ENCODE measurements at regions not wholly inside any gene's neighbourhood (a gene's known extent, or its start where the extent isn't known, plus 50 kb on each side); places are given as distances from the start of the nearest gene placed in this dataset.

DNA sequence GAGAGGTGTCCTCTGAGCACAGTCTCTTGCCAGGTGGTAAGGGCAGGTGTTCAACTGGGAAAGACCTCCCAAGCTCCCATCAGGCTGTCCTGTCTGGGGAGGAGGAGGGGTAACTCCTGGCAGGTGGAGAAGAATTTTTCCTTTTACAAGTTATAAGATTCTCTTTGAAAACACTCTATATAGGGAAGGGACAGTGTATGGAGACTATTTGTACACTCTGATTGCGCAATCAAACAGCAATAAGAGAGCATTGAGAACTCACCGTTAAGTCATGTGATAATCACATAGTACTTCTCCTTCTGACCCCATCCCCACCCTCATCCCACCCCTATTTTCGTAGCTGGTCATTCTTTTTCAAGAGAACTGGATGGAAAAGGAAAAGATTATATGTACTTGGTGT is 179.3 kb upstream of the ZNF644 start:
- Histone ChIP-seq H3K56ac (replicated peaks; ENCODE audit: insufficient read length, low read depth, low read length) (no peak overlapping the region), H3K27ac (ENCODE audit: low read depth, low read length) (no peak overlapping the region), H2AFZ (ENCODE audit: low read length) (0 out of 2 replicates have a peak overlapping the region, but pooled peaks have one; percentile 13), H2BK20ac (ENCODE audit: low read length) (no peak overlapping the region), H4K5ac (ENCODE audit: insufficient read length, low read depth, low read length) (no peak overlapping the region), H3K23ac (ENCODE audit: insufficient read length) (no peak overlapping the region), H2BK12ac (ENCODE audit: low read depth, low read length) (no peak overlapping the region), H3K14ac (ENCODE audit: insufficient read length) (no peak overlapping the region), H4K91ac (replicated peaks; ENCODE audit: insufficient read length, low read length) (no peak overlapping the region), H2AK5ac (ENCODE audit: low read depth, low read length) (no peak overlapping the region), H3K4me3 (ENCODE audit: extremely low read depth in 1 of 4, insufficient read depth in 2 of 4, low read depth in 3 of 4, low read length in 4 of 4) (no peak overlapping the region), H3K79me2 (ENCODE audit: control insufficient read depth in 1 of 2, insufficient read depth in 2 of 2, low read length in 2 of 2) (no peaks in the 10 kb centered on the region), H4K20me1 (replicated peaks in 1 of 2; ENCODE audit: control insufficient read depth in 1 of 2, insufficient read depth in 2 of 2, low read length in 2 of 2) (no peaks in the 10 kb centered on the region), H4K8ac (ENCODE audit: extremely low read depth, insufficient read depth, low read length) (no peak overlapping the region), H3K18ac (ENCODE audit: extremely low read depth, low read length) (no peak overlapping the region), H3K4me1 (replicated peaks in 1 of 4; ENCODE audit: control insufficient read depth in 3 of 4, insufficient read depth in 4 of 4, low read length in 3 of 4) (peaks cover 0 to 5% (median 0%) of the 10 kb centered on the region in 4 experiments; a peak in 2 of 7 replicates), H3K23me2 (ENCODE audit: low read depth, low read length) (no peaks in the 10 kb centered on the region), H3K9me3 (ENCODE audit: insufficient read depth in 2 of 2, low read depth in 1 of 2, low read length in 1 of 2) (no peaks in the 10 kb centered on the region), H3K79me1 (ENCODE audit: low read depth, low read length) (no peaks in the 10 kb centered on the region), H2BK15ac (ENCODE audit: low read length) (no peak overlapping the region), H2BK5ac (ENCODE audit: low read depth, low read length) (no peak overlapping the region), H3K4ac (replicated peaks; ENCODE audit: insufficient read length, low read depth, low read length) (no peak overlapping the region), H3K9ac (replicated peaks in 1 of 4; ENCODE audit: extremely low read depth in 1 of 4, low read depth in 3 of 4, low read length in 3 of 4) (no peak overlapping the region), H3K4me2 (ENCODE audit: insufficient read depth in 1 of 2, low read depth in 2 of 2, low read length in 2 of 2) (no peak overlapping the region), H3K36me3 (ENCODE audit: control insufficient read depth in 2 of 4, insufficient read depth in 4 of 4, low read length in 3 of 4) (no peaks in the 10 kb centered on the region), H3K27me3 (replicated peaks in 1 of 4; ENCODE audit: control insufficient read depth in 3 of 4, extremely low read depth in 1 of 4, insufficient read depth in 3 of 4, low read length in 3 of 4) (no peaks in the 10 kb centered on the region), H2BK120ac (replicated peaks; ENCODE audit: low read depth, low read length) (no peak overlapping the region)
- FAIRE-seq (no peak), DNase-seq (ENCODE audit: low read depth in 1 of 2, low spot score in 2 of 2) (no peak)
- ChIA-PET POLR2A (ENCODE audit: partially characterized antibody) (no interaction called here), CTCF (ENCODE audit: partially characterized antibody) (interaction anchor here (0.6 to 2.3 kb wide), 5 partner anchors 35 to 623 kb away, joined by 3 to 12 read pairs (median 5); no protein-coding TSS in a partner anchor)
- WGBS, 2 experiments (ENCODE audit: extremely low coverage in 1 of 2, insufficient coverage in 1 of 2, insufficient read length in 1 of 2, insufficient replicate concordance in 2 of 2, low coverage in 1 of 2, low lambda C conversion rate in 2 of 2, missing lambda C conversion rate in 1 of 2), result 86% methylated on average over 3 of the region's 3 CpGs; no CpG with 5 or more reads in 1 of the 2 experiments
- TF ChIP-seq JUND (IDR thresholded peaks at IDR 0.05; ENCODE audit: low read length), result no peak
- TF ChIP-seq CEBPB (IDR thresholded peaks at IDR 0.05; ENCODE audit: low read depth, low read length), result peak; percentile 99

All from H1 (cell line).